A549 (cell line): ENCODE measurements at regions not wholly inside any gene's neighbourhood (a gene's known extent, or its start where the extent isn't known, plus 50 kb on each side); places are given as distances from the start of the nearest gene placed in this dataset.

Experiments
- CTCF ChIP-seq: fragments of >200 bp; sonication (Bioruptor Twin); formaldehyde crosslinking; IDR thresholded peaks from 3 replicates; pipeline ENCODE4 v1.5.1; 2016
- EP300 ChIP-seq, 2 experiments: fragments of >200 bp; sonication (Bioruptor Twin); formaldehyde crosslinking; IDR thresholded peaks; 2 replicates in 1 of 2; 3 replicates in 1 of 2; pipeline ENCODE4 v1.6.1; 2016 to 2017

DNA sequence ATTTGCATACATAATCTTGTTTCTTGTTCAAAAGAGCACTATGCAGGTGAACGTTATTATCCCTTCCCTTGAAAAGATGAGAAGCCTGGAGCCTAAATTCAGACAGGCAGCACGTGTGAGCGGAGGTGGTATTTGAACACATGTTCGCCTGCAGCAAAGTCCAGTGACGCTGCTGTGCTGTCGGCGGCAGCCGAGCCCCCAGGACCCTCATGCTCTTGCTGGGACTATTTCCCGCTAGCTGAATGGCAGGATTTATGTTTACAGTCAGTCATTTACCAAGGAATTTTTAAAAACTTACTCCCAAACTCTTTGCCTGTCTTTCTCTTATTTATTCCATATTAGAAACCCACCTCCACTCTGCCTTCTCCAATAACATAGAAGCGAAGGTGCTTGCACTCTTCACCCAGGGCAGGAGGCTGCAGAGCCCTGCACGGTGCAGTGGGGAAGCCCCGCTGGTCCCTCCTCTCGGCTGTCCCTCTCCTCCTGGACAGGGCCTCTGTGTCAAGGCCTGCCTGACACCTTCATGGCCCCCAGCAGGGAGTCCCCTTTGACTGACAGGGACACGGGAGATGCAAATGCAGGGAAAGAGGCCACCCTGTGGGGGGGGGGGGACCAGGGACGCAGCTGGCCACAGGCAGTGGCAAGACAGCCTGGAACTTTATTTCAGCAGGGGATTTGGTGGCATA lies 528.5 kb upstream of the B3GAT1 start:
- no peak for TF ChIP-seq EP300 (IDR thresholded peaks at IDR 0.05)
- TF ChIP-seq CTCF, result no peak
